Common myeloid progenitor, CD34-positive (primary cell): ENCODE measurements at regions not wholly inside any gene's neighbourhood (a gene's known extent, or its start where the extent isn't known, plus 50 kb on each side); places are given as distances from the start of the nearest gene placed in this dataset.

ENCODE experiments used
- CTCF ChIA-PET: fragments of 350-600 bp; sonication (Branson Sonifier 250); formaldehyde crosslinking; loops from one replicate; lab custom pipeline; 2021; ENCODE audit warnings: antibody characterized with exemption; lab: Charles Lee
- POLR2A ChIA-PET: fragments of 350-600 bp; sonication (Branson Sonifier 250); formaldehyde crosslinking; loops from one replicate; lab custom pipeline; 2021; ENCODE audit warnings: antibody characterized with exemption; lab: Charles Lee
- DNase-seq, 3 donors: peaks; one replicate each; pipeline versions ENCODE4 v3.0.0 to v3.0.0-alpha.2; 2013
- H3K27ac ChIP-seq, 2 experiments: 1 replicate in 1 of 2; 2 replicates in 1 of 2; pipeline ENCODE4 v1.7.0; 2013; ENCODE audit warnings: inconsistent platforms in 2 of 2, low read length in 2 of 2, mild to moderate bottlenecking in 2 of 2, low read depth in 1 of 2, moderate library complexity in 1 of 2; ENCODE audit not compliant: severe bottlenecking in 2 of 2, insufficient read depth in 1 of 2, poor library complexity in 1 of 2
- H3K27me3 ChIP-seq, 5 experiments: replicated peaks in 2 of 5; 1 replicate in 3 of 5; 2 replicates in 2 of 5; pipeline versions ENCODE4 v1.6.1 to v1.7.0; 2013; ENCODE audit warnings: low read length in 4 of 5, mild to moderate bottlenecking in 2 of 5, moderate library complexity in 2 of 5, inconsistent platforms in 1 of 5; ENCODE audit not compliant: insufficient read depth in 5 of 5, control insufficient read depth in 4 of 5
- H3K36me3 ChIP-seq, 4 experiments: 1 replicate in 2 of 4; 2 replicates in 2 of 4; pipeline versions ENCODE4 v1.6.1 to v1.7.0; 2013; ENCODE audit warnings: low read length in 3 of 4, control low read depth in 1 of 4, mild to moderate bottlenecking in 1 of 4; ENCODE audit not compliant: control insufficient read depth in 4 of 4, insufficient read depth in 4 of 4
- H3K4me1 ChIP-seq, 4 experiments: 1 replicate in 3 of 4; 2 replicates in 1 of 4; pipeline versions ENCODE4 v1.6.1 to v1.7.1; 2013; ENCODE audit warnings: low read length in 3 of 4, mild to moderate bottlenecking in 3 of 4, control low read depth in 1 of 4, inconsistent platforms in 1 of 4, moderate library complexity in 1 of 4; ENCODE audit not compliant: control insufficient read depth in 4 of 4, insufficient read depth in 4 of 4; ENCODE audit errors: control extremely low read depth in 1 of 4
- H3K4me3 ChIP-seq, 7 experiments: 1 replicate in 4 of 7; 2 replicates in 3 of 7; pipeline versions ENCODE4 v1.5.1 to v1.7.0; 2013; ENCODE audit warnings: mild to moderate bottlenecking in 7 of 7, low read length in 6 of 7, moderate library complexity in 6 of 7, inconsistent platforms in 2 of 7, low read depth in 2 of 7, control low read depth in 1 of 7; ENCODE audit not compliant: insufficient read depth in 4 of 7, control insufficient read depth in 1 of 7; ENCODE audit errors: extremely low read depth in 1 of 7
- H3K9me3 ChIP-seq, 5 experiments: 1 replicate in 4 of 5; 2 replicates in 1 of 5; pipeline versions ENCODE4 v1.6.1 to v1.7.1; 2013; ENCODE audit warnings: low read length in 4 of 5, mild to moderate bottlenecking in 2 of 5, inconsistent platforms in 1 of 5, low read depth in 1 of 5, moderate library complexity in 1 of 5; ENCODE audit not compliant: control insufficient read depth in 4 of 5, insufficient read depth in 2 of 5; ENCODE audit errors: control extremely low read depth in 1 of 5
- WGBS: methylation state at CpG from one replicate; pipeline ENCODE4 v1.1.5; 2013; ENCODE audit not compliant: insufficient coverage; 5-methylcytosine and 5-hydroxymethylcytosine counted together

DNA sequence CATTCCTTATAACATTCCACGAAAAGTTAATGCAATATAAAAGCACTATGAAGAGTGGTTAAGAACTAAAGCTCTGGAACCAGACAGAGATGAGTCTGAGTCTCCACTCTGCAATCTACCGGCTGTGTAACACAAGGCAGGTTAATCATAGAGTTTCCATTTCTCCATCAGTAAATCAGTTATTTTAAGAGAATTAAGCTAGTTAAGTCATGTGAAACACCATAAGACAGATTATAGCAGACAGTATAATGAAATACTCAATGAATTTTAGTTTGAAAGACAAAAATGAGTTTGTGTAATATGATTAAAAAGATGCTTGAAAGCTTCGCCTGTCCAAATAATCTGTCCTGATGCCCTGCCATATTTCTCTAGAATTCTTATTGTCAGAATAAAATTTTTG lies 282.6 kb upstream of the ACTRT1 start:
- no peak for DNase-seq
- CTCF ChIA-PET = no interaction called here
- Histone ChIP-seq H3K27ac (no peak overlapping the region), H3K36me3 (no peaks in the 10 kb centered on the region), H3K9me3 (no peaks in the 10 kb centered on the region), H3K4me3 (no peak overlapping the region), H3K4me1 (no peaks in the 10 kb centered on the region), H3K27me3 (no peaks in the 10 kb centered on the region)
- POLR2A ChIA-PET = no interaction called here
- WGBS = no CpG with 5 or more reads among the region's 3 CpGs

DNA sequence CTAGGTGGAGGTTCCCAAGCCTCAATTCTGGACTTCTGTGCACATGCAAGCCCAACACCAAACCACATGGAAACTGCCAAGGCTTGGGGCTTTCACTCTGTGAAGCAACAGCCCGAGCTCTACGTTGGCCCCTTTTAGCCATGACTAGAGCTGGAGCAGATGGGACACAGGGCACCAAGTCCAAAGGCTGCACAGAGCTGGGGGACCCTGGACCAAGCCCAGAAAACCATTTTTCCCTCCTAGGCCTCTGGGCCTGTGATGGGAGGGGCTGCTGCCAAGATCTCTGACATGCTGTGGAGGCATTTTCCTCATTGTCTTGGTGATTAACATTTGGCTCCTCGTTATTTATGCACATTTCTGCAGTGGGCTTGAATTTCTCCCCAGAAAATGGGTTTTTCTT lies 258.7 kb upstream of the ACTRT1 start:
- Histone ChIP-seq H3K27ac (no peak overlapping the region), H3K27me3 (no peaks in the 10 kb centered on the region), H3K9me3 (no peaks in the 10 kb centered on the region), H3K36me3 (no peaks in the 10 kb centered on the region), H3K4me1 (no peaks in the 10 kb centered on the region), H3K4me3 (no peak overlapping the region)
- 68% methylated on average over 3 of the region's 3 CpGs for WGBS
- POLR2A ChIA-PET = no interaction called here
- CTCF ChIA-PET = no interaction called here
- no peak for DNase-seq

DNA sequence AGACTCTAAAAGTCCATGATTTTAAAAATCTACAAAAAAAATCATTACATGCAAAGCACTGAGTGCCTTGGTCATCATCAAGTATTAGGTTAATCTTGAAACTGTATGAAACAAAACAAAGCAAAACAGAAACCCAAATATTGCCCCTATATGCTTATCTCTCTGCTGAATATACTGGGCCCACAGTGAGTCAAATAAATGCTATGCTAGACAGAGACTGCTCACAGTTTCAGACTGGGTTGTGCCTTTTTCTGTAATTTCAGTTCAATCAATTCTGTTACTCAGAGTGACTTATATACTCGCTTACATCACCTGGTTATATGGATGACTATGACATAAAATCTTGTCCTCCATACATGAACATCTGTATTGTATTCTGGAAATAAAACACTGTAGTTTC lies 257.1 kb upstream of the ACTRT1 start:
- Histone ChIP-seq H3K27ac (no peak overlapping the region), H3K36me3 (no peaks in the 10 kb centered on the region), H3K4me3 (no peak overlapping the region), H3K9me3 (no peaks in the 10 kb centered on the region), H3K4me1 (no peaks in the 10 kb centered on the region), H3K27me3 (no peaks in the 10 kb centered on the region)
- no CpG with 5 or more reads among the region's 1 CpG for WGBS
- CTCF ChIA-PET = no interaction called here
- POLR2A ChIA-PET = no interaction called here
- no peak for DNase-seq

DNA sequence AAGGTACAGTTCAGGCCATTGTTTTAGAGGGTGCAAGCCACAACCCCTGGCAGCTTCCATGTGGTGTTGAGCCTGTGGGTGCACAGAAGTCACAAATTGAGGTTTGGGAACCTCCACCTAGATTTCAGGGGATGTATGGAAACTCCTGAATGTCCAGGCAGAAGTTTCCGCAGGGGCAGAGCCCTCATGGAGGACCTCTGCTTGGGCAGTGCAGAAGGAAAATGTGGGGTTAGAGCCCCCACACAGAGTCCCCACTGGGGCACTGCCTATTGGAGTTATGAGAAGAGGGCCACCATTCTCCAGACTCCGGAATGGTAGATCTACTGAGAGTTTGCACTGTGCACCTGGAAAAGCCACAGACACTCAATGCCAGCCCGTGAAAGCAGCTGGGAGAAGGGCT lies 242.0 kb upstream of the ACTRT1 start:
- H3K36me3 ChIP-seq = no peaks in the 10 kb centered on the region
- DNase-seq = no peak
- H3K27ac ChIP-seq = no peak overlapping the region
- H3K4me1 ChIP-seq = no peaks in the 10 kb centered on the region
- no peaks in the 10 kb centered on the region for H3K27me3 ChIP-seq
- ChIA-PET CTCF (no interaction called here), POLR2A (no interaction called here)
- no peak overlapping the region for H3K4me3 ChIP-seq
- no peaks in the 10 kb centered on the region for H3K9me3 ChIP-seq
- 93% methylated on average over 3 of the region's 3 CpGs for WGBS

DNA sequence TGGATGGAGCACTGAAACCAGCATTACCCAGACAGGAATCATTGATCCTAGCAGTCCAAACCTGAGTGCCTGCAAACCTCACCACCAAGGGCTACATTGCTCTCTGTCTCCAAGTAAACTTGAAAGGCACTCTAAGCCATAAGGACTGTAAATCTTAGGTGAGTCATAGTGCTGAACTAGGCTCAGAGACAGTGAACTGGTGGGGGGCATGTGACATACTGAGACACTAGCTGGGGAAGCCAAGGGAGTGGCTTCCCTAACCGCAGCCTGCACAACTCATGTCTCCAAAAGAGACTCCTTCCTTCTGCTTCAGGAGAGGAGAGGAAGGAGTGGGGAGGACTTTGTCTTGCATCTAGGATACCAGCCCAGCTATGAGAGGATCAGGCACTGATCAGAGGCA lies 235.5 kb upstream of the ACTRT1 start:
- Histone ChIP-seq H3K9me3 (no peaks in the 10 kb centered on the region), H3K27ac (no peak overlapping the region), H3K4me1 (no peaks in the 10 kb centered on the region), H3K4me3 (no peak overlapping the region), H3K27me3 (no peaks in the 10 kb centered on the region), H3K36me3 (no peaks in the 10 kb centered on the region)
- DNase-seq = no peak
- no CpG with 5 or more reads among the region's 1 CpG for WGBS
- CTCF ChIA-PET = no interaction called here
- POLR2A ChIA-PET = no interaction called here

DNA sequence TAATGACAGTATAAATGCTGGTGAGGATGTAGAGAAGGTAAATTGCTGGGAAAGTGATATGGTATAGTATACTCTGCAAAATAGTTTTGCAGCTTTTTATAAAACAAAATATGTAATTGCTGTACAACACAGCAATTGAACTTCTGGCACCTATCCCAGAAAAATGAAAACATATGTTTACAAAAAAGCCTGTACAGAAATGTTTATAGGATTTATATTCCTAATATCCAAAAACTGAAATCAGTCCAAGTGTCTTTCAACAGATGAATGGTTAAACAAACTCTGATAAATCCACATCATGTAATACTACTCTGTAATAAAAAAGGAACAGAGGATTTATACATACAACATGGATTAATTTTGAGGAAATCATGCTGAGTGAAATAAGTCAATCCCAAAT lies 198.4 kb upstream of the ACTRT1 start:
- Histone ChIP-seq H3K4me3 (no peak overlapping the region), H3K9me3 (no peaks in the 10 kb centered on the region), H3K27ac (no peak overlapping the region), H3K27me3 (no peaks in the 10 kb centered on the region), H3K4me1 (no peaks in the 10 kb centered on the region), H3K36me3 (no peaks in the 10 kb centered on the region)
- ChIA-PET POLR2A (no interaction called here), CTCF (no interaction called here)
- no peak for DNase-seq

DNA sequence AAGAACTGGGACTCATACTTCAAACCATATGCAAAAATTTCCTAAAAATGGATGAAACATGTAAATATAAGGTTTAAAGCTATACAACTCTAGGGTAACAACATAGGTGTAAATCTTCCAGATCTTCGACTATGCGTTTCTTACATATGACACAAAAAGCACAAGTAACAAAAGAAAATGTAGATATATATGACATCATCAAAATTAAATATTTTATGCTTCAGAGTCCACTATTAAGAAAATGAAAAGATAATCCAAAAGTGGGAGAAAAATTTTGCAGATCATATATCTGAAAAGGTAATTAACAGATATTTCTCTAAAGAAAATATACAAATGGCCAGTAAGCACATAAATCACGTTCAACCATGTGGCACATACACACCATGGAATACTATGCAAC lies 164.2 kb upstream of the ACTRT1 start:
- DNase-seq = no peak
- POLR2A ChIA-PET = no interaction called here
- 60% methylated on average over 1 of the region's 3 CpGs for WGBS
- no peak overlapping the region for H3K27ac ChIP-seq
- no peaks in the 10 kb centered on the region for H3K36me3 ChIP-seq
- H3K27me3 ChIP-seq = no peaks in the 10 kb centered on the region
- CTCF ChIA-PET = no interaction called here
- H3K4me1 ChIP-seq = no peaks in the 10 kb centered on the region
- no peak overlapping the region for H3K4me3 ChIP-seq
- H3K9me3 ChIP-seq = no peaks in the 10 kb centered on the region
